Urinary bladder (tissue), 3 donors: ENCODE measurements at regions not wholly inside any gene's neighbourhood (a gene's known extent, or its start where the extent isn't known, plus 50 kb on each side); places are given as distances from the start of the nearest gene placed in this dataset.
"Not testable (repeated sequence)": the region's sequence is repeated elsewhere in the genome, so short reads cannot be mapped to it uniquely, and the experiment has no call there.

Experiments used
- DNase-seq: peaks from one replicate; pipeline ENCODE4 v3.0.0-alpha.2; 2015; ENCODE audit errors: extremely low spot score
- H3K27ac ChIP-seq: one replicate; pipeline ENCODE4 v1.5.1; 2013; ENCODE audit warnings: low read depth, mild to moderate bottlenecking, moderate library complexity
- H3K36me3 ChIP-seq: one replicate; pipeline ENCODE4 v1.6.1; 2013; ENCODE audit warnings: mild to moderate bottlenecking, moderate library complexity; ENCODE audit not compliant: insufficient read depth
- H3K4me1 ChIP-seq: one replicate; pipeline ENCODE4 v1.6.1; 2013; ENCODE audit warnings: mild to moderate bottlenecking, moderate library complexity; ENCODE audit not compliant: insufficient read depth
- H3K4me3 ChIP-seq: one replicate; pipeline ENCODE4 v1.5.1; 2013; ENCODE audit warnings: low read depth, low read length
- WGBS: extraction: QIAGEN DNeasy Blood & Tissue Kit; methylation state at CpG from one replicate; pipeline ENCODE4 v1.1.7; 2013; 5-methylcytosine and 5-hydroxymethylcytosine counted together
- donor health status: healthy with polysubstance abuse.
- donor health status: healthy.

- 48% methylated on average over 3 of the region's 3 CpGs for WGBS
- no peak overlapping the region for H3K4me3 ChIP-seq
- H3K27ac ChIP-seq: no peak overlapping the region
- peaks cover 2% of the 10 kb centered on the region for H3K36me3 ChIP-seq
- no peaks in the 10 kb centered on the region for H3K4me1 ChIP-seq
- DNase-seq: no peak
Measured at GRCh38 chr6:121593011-121593641, 157.7 kb downstream of the GJA1 start.

- Histone ChIP-seq H3K4me1 (no peaks in the 10 kb centered on the region), H3K4me3 (no peak overlapping the region), H3K27ac (no peak overlapping the region), H3K36me3 (peaks cover 2% of the 10 kb centered on the region)
- no peak for DNase-seq
- 98% methylated on average over 3 of the region's 3 CpGs for WGBS
Measured at GRCh38 chr6:121594053-121594452, 158.6 kb downstream of the GJA1 start.

- no peaks in the 10 kb centered on the region for H3K4me1 ChIP-seq
- H3K4me3 ChIP-seq: no peak overlapping the region
- no peak for DNase-seq
- WGBS: 91% methylated on average over 1 of the region's 1 CpG
- peaks cover 2% of the 10 kb centered on the region for H3K36me3 ChIP-seq
- H3K27ac ChIP-seq: no peak overlapping the region
Measured at GRCh38 chr6:121595646-121596045, 160.2 kb downstream of the GJA1 start.

- H3K27ac ChIP-seq: no peak overlapping the region
- DNase-seq: no peak
- peaks cover 2% of the 10 kb centered on the region for H3K36me3 ChIP-seq
- no peaks in the 10 kb centered on the region for H3K4me1 ChIP-seq
- 97% methylated on average over 4 of the region's 4 CpGs for WGBS
- H3K4me3 ChIP-seq: no peak overlapping the region
Measured at GRCh38 chr6:121596441-121596840, 161.0 kb downstream of the GJA1 start.

- peak overlapping the region; percentile 23 for H3K27ac ChIP-seq
- no peak overlapping the region for H3K4me3 ChIP-seq
- WGBS: 79% methylated on average over 3 of the region's 3 CpGs
- peaks cover 2% of the 10 kb centered on the region for H3K36me3 ChIP-seq
- DNase-seq: no peak
- no peaks in the 10 kb centered on the region for H3K4me1 ChIP-seq
Measured at GRCh38 chr6:121597654-121598053, 162.2 kb downstream of the GJA1 start.

- not testable (repeated sequence) for H3K36me3 ChIP-seq, H3K27ac ChIP-seq, H3K4me3 ChIP-seq, DNase-seq, H3K4me1 ChIP-seq
- 89% methylated on average over 6 of the region's 6 CpGs for WGBS
Measured at GRCh38 chr6:121599331-121599730, 163.9 kb downstream of the GJA1 start.

- Histone ChIP-seq H3K36me3 (peaks cover 2% of the 10 kb centered on the region), H3K27ac (peak overlapping the region; percentile 50), H3K4me1 (no peaks in the 10 kb centered on the region), H3K4me3 (no peak overlapping the region)
- 45% methylated on average over 6 of the region's 6 CpGs for WGBS
- no peak for DNase-seq
Measured at GRCh38 chr6:121600389-121601168, 165.1 kb downstream of the GJA1 start.

GRCh38 chr6:121603486-121603885 lies 168.0 kb downstream of the GJA1 start:
- DNase-seq: no peak
- 77% methylated on average over 4 of the region's 4 CpGs for WGBS
- Histone ChIP-seq H3K36me3 (no peaks in the 10 kb centered on the region), H3K4me3 (no peak overlapping the region), H3K27ac (no peak overlapping the region), H3K4me1 (no peaks in the 10 kb centered on the region)

- 35% methylated on average over 2 of the region's 2 CpGs for WGBS
- Histone ChIP-seq H3K36me3 (no peaks in the 10 kb centered on the region), H3K27ac (peak overlapping the region; percentile 23), H3K4me1 (no peaks in the 10 kb centered on the region), H3K4me3 (no peak overlapping the region)
- no peak for DNase-seq
Measured at GRCh38 chr6:121607721-121608120, 172.3 kb downstream of the GJA1 start.

GRCh38 chr6:121608270-121608669 lies 172.8 kb downstream of the GJA1 start:
- H3K36me3 ChIP-seq: no peaks in the 10 kb centered on the region
- 51% methylated on average over 3 of the region's 3 CpGs for WGBS
- peak overlapping the region; percentile 59 for H3K27ac ChIP-seq
- H3K4me3 ChIP-seq: no peak overlapping the region
- no peaks in the 10 kb centered on the region for H3K4me1 ChIP-seq
- no peak for DNase-seq

GRCh38 chr6:121609281-121609680 lies 173.8 kb downstream of the GJA1 start:
- H3K4me3 ChIP-seq: no peak overlapping the region
- H3K36me3 ChIP-seq: no peaks in the 10 kb centered on the region
- H3K4me1 ChIP-seq: no peaks in the 10 kb centered on the region
- DNase-seq: no peak
- H3K27ac ChIP-seq: no peak overlapping the region

- 37% methylated on average over 3 of the region's 3 CpGs for WGBS
- H3K4me1 ChIP-seq: no peaks in the 10 kb centered on the region
- no peak for DNase-seq
- no peak overlapping the region for H3K27ac ChIP-seq
- no peaks in the 10 kb centered on the region for H3K36me3 ChIP-seq
- no peak overlapping the region for H3K4me3 ChIP-seq
Measured at GRCh38 chr6:121612927-121613326, 177.5 kb downstream of the GJA1 start.

- H3K36me3 ChIP-seq: no peaks in the 10 kb centered on the region
- WGBS: 31% methylated on average over 5 of the region's 5 CpGs
- DNase-seq: no peak
- no peak overlapping the region for H3K27ac ChIP-seq
- no peaks in the 10 kb centered on the region for H3K4me1 ChIP-seq
- no peak overlapping the region for H3K4me3 ChIP-seq
Measured at GRCh38 chr6:121614115-121614514, 178.7 kb downstream of the GJA1 start.

GRCh38 chr6:121615493-121615892 lies 180.0 kb downstream of the GJA1 start:
- Histone ChIP-seq H3K36me3 (no peaks in the 10 kb centered on the region), H3K4me1 (no peaks in the 10 kb centered on the region), H3K4me3 (no peak overlapping the region), H3K27ac (no peak overlapping the region)
- WGBS: 90% methylated on average over 3 of the region's 3 CpGs
- no peak for DNase-seq
